Endothelial cell of umbilical vein (primary cell): ENCODE measurements at regions not wholly inside any gene's neighbourhood (a gene's known extent, or its start where the extent isn't known, plus 50 kb on each side); places are given as distances from the start of the nearest gene placed in this dataset.

Experiments used
- EZH2 ChIP-seq: IDR thresholded peaks from 2 replicates; pipeline ENCODE4 v1.6.1; 2012; ENCODE audit warnings: borderline replicate concordance, low read depth, mild to moderate bottlenecking, moderate library complexity, low read length, inconsistent platforms; ENCODE audit not compliant: severe bottlenecking
- POLR2AphosphoS5 ChIP-seq: IDR thresholded peaks from 2 replicates; pipeline ENCODE4 v1.6.1; 2012; ENCODE audit warnings: low read depth, mild to moderate bottlenecking, control low read depth, low read length, moderate library complexity; ENCODE audit not compliant: insufficient read depth

DNA sequence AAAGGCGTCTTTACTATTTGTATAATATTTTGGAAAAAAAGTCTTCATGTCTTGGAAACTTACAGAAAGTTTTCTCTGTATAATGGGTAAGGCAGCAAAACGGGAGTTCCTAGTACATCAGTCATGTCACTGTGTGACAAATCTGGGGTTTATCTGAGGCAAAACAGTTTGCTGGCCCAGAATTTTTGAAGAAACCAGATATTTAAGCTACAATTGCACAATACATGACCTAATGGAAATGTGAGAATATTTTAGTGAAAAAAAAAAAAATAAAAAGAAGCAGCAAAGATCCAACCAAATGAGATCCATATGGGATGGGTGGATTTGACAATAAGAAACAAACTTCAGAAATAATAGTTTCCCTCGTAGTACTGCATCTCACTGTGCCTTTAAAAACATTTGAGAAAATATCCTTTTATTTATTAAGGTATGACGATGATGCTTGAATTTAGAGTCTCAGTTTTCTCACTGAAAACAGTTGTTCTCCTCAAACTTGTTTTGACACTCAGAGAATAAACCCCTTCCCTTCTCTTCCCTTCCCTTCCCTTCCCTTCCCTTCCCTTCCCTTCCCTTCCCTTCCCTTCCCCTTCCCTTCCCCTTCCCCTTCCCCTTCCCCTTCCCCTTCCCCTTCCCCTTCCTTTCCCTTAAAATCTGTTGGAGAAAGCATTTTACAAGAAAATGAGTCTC lies 180.5 kb upstream of the TUT7 start:
- no peak for TF ChIP-seq POLR2AphosphoS5
- no peak for TF ChIP-seq EZH2
